GM23338 (cell line): ENCODE measurements at regions not wholly inside any gene's neighbourhood (a gene's known extent, or its start where the extent isn't known, plus 50 kb on each side); places are given as distances from the start of the nearest gene placed in this dataset.

Source experiments
- CTCF ChIP-seq, 2 experiments: fragments of 200-600 bp in 1 of 2; sonication (generic) in 1 of 2; conservative IDR thresholded peaks; 2 replicates each; pipeline versions ENCODE4 v1.5.1 to v1.6.1; 2016 to 2017; ENCODE audit warnings: antibody characterized with exemption in 2 of 2, low read depth in 2 of 2, mild to moderate bottlenecking in 2 of 2, moderate library complexity in 1 of 2
- EZH2 ChIP-seq: fragments of 200-600 bp; sonication (generic); IDR thresholded peaks from one replicate; pipeline ENCODE4 v1.8.0; 2017; ENCODE audit warnings: antibody characterized with exemption, mild to moderate bottlenecking, low read depth; ENCODE audit not compliant: unreplicated experiment
- EZH2phosphoT487 ChIP-seq: fragments of 200-600 bp; sonication (generic); IDR thresholded peaks from one replicate; pipeline ENCODE4 v1.8.1; 2018; ENCODE audit warnings: antibody characterized with exemption; ENCODE audit not compliant: unreplicated experiment
- JUNB ChIP-seq: IDR thresholded peaks from one replicate; pipeline ENCODE4 v1.6.1; 2016; ENCODE audit warnings: antibody characterized with exemption; ENCODE audit not compliant: unreplicated experiment
- NANOG ChIP-seq: IDR thresholded peaks from 2 replicates; pipeline ENCODE4 v1.6.1; 2016; ENCODE audit warnings: antibody characterized with exemption, borderline replicate concordance
- POLR2AphosphoS5 ChIP-seq: IDR thresholded peaks from 2 replicates; pipeline ENCODE4 v1.6.1; 2016; ENCODE audit warnings: antibody characterized with exemption, low read depth
- REST ChIP-seq: IDR thresholded peaks from one replicate; pipeline ENCODE4 v1.6.1; 2018; ENCODE audit warnings: antibody characterized with exemption; ENCODE audit not compliant: unreplicated experiment

- TF ChIP-seq REST (no peak), NANOG (no peak), EZH2 (no peak), CTCF (conservative IDR thresholded peaks at IDR 0.05; ENCODE audit: low read depth in 2 of 2) (no peak), EZH2phosphoT487 (no peak), JUNB (no peak), POLR2AphosphoS5 (no peak)
Observed at GRCh38 chr3:26428992-26429391, 193.6 kb upstream of the LRRC3B start.
